NOMO-1 treated with dmso at 0.1 percent for 144 hours (cell line): ENCODE measurements at regions not wholly inside any gene's neighbourhood (a gene's known extent, or its start where the extent isn't known, plus 50 kb on each side); places are given as distances from the start of the nearest gene placed in this dataset.

Source experiments
- DNase-seq: peaks from one replicate; lab custom pipeline; 2025; ENCODE audit not compliant: unreplicated experiment; lab: John Stamatoyannopoulos, UW

DNA sequence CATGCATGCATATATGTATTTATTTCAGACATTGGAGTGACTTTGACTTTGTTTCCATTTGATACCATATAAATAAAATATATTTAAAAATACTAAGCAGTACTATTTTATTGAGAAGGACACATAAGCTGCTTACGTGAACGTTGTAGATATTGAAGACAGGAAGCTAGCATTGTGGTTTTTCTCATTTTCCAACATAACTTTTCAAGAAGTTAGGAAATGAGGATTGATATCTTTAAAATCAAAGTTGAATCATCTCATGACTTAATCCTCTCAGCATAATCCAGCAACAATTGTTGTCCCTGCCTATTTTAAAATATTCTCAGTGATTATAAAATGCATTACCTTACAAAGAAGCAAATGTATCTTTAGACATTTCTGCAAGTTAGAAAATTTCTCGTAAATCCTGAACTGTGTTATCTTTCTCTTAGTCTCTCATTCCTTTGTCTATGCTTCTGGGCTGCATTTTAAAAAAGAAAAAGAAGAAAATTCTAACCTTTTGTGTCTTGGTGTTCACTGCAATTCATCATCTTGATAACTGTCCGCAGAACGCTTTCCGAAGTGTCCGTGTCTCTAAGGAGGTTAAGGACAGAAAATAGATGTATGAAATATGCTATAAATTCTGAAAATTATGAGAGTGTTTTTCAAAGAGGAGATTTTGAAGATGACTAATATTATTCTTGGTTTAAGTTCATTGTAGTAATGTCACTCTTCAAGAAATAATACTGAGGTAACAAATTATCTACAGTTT lies 1089.9 kb upstream of the CDH6 start:
- no peak for DNase-seq

DNA sequence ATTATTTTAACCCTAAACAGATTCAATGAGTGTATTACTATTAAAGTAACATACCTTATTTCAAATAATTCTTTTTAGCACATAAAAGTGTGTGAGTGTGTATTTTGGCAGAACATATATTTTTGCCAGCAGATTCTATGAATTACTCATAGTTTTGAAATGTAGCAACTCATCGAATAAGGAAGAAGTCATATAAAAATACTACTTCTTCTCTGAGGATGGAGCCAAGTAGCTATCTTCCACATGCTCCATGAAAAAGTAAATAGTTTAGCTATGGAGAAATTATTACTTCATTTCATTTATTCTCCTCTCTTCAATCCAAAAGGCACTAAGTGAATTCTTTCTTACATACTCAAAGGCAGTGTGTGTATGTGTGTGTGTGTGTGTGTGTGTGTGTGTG lies 1090.4 kb upstream of the CDH6 start:
- DNase-seq = no peak

DNA sequence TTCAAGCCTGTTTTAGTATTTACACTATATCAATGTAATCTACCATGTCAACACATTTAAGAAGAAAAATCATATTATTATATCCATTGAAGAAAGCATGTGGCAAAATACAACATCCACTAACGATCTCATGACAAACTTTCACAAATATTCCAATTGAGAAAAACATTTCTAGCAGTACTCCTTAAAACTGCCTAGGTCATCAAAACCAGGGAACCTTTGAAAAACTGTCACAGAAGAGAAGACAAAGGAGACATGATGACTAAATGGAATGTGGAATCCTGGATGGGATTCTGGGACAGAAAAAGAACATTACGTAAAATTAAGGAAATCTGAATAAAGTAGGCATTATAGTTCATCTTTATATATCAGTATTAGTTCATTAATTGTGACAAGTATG lies 1091.3 kb upstream of the CDH6 start:
- no peak for DNase-seq

- no peak for DNase-seq
Measured at GRCh38 chr5:30100929-30101328, 1092.6 kb upstream of the CDH6 start.

DNA sequence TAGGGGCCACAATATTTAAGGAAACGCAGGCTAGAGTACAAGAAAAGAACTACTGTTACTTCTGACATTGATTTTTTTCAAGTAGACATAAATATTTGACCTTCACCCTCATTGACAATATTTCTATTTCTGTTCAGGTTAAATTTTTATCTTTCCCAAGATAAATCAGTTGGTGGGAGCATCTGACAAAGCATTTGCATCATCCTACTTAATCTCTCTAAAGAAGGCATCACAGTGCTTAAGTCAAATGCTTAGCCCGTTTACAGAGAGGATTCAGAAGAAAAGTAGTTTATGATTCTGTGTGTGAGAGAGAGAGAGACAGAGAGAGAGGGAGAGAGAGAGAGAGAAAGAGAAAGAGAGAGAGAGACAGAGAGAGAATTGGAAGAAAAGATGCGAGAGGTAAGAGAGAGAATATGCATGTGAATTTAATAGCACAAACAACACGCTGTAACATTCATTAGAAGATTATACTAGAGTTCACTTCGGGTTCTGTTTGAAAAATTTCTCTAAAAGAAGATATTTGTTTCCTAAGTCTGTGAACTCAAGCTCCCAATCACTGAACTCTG lies 1093.3 kb upstream of the CDH6 start:
- DNase-seq = no peak

DNA sequence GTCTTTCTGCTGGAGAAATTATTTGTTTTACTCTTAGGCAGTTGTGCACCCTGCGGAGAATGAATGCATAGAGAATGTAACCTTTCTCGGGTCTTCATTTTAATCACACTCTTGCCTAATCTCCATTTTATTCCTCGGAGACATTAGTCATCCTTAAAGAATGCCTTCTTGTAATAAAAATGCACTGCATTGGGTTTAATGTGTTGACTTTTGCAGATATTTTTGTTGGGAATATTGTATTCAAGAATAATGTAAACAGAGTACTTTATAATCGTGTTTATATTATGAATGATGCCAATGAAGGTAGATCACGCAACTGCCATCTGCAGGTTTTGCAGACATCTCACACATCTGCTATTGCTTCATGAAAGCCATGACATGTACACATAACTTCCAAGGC lies 1093.9 kb upstream of the CDH6 start:
- no peak for DNase-seq

- no peak for DNase-seq
Measured at GRCh38 chr5:30098940-30099339, 1094.5 kb upstream of the CDH6 start.

DNA sequence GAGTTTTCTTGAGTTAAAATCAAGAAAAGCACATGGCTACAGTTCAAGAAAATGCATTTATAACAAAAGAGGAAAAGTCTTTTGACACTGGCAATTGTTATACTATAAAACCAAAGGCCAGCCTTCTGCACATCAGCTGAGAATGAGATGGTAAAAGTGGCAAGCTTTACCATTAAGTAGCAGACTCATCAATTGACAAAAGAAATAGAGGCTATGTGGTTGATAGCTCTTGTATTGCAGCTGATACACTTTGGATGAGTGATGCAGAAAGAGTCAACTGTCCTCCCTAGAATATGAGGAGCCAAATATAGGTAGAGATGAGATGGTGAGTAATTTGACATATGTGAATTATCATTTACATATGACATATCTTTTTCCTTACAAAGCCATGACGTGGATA lies 1100.9 kb upstream of the CDH6 start:
- DNase-seq = no peak

DNA sequence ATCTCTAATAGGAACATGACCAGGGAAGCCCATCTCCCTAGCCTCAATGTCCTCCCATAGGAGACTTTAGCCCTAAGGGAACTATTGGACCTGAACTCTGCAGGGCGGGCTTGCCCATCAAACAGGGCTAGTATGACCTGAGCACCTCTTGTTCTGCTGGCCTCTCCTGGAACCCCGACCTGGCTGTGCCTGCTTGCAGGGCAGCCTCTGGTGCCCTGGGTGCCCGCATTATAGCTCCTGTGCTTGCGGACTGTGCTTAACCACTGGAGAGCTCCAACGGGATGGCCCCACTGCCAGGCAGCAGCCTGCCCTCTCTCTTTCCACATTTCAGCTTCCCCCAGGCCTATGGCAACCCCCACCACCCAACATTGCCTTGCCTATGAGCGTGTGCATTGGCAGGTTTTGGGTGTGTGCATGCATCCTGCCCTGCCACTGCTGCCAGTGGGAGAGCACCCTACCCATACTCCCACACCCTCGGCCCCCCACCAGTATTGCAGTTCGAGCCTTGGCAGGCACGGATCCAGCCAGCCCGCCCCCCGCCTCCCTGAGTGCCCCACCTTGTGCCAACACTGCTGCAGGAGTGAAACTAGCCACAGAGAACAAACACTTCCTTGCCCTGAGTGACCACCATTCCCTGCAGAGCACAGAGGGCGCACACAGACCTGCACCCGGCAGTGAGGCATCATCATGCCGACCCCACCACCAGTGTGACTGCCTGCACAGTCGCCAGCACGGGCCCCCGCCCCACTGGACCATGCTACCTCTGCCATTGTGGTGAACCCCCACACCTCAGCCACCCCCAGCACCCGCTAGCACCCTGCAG lies 1123.8 kb upstream of the CDH6 start:
- DNase-seq = no peak

- no peak for DNase-seq
Measured at GRCh38 chr5:30063503-30063902, 1130.0 kb upstream of the CDH6 start.

DNA sequence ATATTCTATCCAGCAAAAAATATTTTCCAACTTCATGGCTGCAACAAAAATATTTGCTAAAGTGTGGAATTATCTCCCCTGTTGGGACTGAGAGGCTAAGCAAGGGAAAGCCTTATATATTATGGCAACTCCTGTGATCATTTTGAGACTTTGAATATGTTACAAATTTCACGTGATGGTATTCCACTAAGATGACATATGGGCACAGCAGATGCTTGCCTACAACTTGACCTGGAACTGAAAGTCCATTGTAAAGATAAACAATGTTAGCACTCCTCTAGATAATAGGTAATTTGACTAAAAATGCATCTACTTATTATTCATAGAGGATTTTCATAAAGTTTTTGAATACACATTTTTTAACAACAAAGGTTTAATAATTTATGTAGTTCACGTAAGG lies 1141.5 kb upstream of the CDH6 start:
- no peak for DNase-seq

GRCh38 chr5:30050056-30050815 lies 1143.2 kb upstream of the CDH6 start:
- DNase-seq = no peak

DNA sequence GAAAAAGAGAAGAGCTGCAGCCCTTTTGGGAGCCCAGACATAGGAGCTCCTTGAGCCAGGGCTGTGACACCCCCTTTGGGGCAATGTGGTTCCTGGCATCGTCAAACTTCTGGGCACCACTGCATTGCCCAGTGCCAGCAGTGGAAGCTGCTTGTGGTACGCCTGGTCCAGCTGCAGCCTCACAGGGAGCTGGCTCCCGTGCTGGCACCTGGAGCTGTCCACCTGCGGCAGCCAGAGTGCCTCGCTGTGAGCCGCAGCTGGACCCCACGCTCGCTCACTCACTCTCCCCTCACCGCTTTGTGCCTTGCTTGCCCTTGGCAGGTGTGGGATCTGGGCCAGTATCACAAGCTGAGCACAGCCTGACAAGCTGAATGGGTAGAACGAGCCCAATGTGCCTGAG lies 1150.8 kb upstream of the CDH6 start:
- no peak for DNase-seq

DNA sequence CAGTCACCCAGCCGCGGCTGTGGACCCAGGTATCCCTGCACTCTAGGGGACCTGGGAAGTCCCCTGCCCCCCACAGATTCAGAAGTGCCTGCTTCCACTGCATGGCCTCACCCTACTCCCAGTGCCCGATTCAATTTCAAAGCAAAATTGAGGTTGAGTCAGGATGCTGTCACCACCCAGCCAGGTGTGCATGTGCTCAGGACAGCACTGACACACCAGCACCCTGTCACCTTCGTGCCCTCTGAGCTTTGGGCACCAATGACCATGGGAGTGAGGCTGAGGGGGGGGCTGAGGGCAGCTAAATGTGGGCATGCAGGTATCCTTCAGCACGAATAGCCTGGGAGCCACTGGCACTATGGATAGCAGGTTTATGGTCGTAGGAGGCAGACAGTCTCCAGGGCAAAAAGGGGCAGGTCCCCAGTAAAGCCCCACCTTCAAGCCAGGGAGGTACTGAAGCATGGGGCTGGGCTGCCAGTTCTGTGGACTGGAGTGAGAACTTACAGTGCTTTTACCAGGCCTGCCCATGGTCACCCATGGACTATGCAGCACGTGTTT lies 1151.6 kb upstream of the CDH6 start:
- no peak for DNase-seq

DNA sequence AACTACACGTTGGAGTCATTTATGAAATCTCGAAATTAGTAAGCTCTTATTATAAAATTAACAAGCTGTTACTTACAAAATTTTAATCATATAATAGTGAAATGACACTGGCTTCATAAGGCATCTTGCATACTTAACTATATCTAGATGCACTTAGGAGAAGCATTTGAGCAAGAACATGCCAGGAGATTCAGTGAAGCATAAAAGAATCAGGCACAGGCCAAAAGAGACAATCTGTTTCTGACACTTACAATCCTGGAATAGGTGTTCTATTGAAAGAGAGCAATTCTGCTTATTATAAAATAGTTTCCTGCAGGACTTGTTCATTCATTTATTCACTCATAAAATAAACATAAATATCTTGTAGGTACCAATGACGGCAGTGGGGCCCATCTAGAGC lies 1152.2 kb upstream of the CDH6 start:
- no peak for DNase-seq

DNA sequence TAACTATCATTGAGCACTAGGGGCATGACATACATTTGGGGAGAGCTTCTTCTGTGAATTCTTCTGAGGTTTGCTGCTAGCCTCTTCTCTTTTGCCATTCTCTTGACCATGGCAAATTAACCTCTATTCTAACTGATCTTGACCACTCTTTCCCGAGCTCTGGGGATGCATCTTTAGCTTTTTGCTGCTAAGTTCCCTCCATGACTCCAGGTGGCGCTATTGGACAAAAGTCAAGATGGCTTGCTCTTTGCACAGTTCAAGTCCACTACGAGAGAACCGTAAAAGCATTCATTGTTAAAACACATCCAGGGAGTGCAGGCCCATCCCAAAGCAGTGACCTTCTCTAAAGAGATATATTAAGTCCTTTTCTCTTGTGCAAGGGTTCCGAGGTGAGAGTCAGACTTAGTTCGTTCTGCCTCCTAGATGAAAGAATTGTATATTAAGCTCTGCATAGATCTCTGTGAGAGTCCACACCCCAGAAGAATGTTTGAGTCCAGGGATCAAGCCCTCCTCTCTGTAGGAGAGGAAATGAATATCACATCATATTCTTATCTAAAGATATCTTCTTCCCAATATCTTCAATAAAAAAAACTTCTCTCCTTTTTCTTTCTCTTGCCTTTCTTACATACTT lies 1152.9 kb upstream of the CDH6 start:
- peak; percentile 8 for DNase-seq

- no peak for DNase-seq
Measured at GRCh38 chr5:30039379-30039778, 1154.1 kb upstream of the CDH6 start.

GRCh38 chr5:30034870-30035269 lies 1158.6 kb upstream of the CDH6 start:
- DNase-seq = no peak

- no peak for DNase-seq
Measured at GRCh38 chr5:30030101-30030500, 1163.4 kb upstream of the CDH6 start.

- no peak for DNase-seq
Measured at GRCh38 chr5:30001826-30002225, 1191.7 kb upstream of the CDH6 start.

GRCh38 chr5:30000231-30000630 lies 1193.3 kb upstream of the CDH6 start:
- no peak for DNase-seq
